ENCODE measurements at regions not wholly inside any gene's neighbourhood (a gene's known extent, or its start where the extent isn't known, plus 50 kb on each side); places are given as distances from the start of the nearest gene placed in this dataset.

GRCh38 chr3:168289471-168290008 lies 193.8 kb upstream of the GOLIM4 start:
- TF ChIP-seq SMC3 (IDR thresholded peaks at IDR 0.05; ENCODE audit: low read length) (no peak), PRPF4 (IDR thresholded peaks at IDR 0.05; ENCODE audit: low read depth, low read length, poor library complexity, severe bottlenecking) (no peak), ETV5 (CRISPR knock-in tag; IDR thresholded peaks at IDR 0.05; ENCODE audit: borderline replicate concordance) (no peak), MYNN (CRISPR knock-in tag; IDR thresholded peaks at IDR 0.05; ENCODE audit: low read depth) (no peak), CTCF (CRISPR knock-in tag; IDR thresholded peaks at IDR 0.05) (no peak), FOXM1 (CRISPR knock-in tag; IDR thresholded peaks at IDR 0.05) (no peak), PLSCR1 (CRISPR knock-in tag; IDR thresholded peaks at IDR 0.05; ENCODE audit: borderline replicate concordance) (no peak)
